ENCODE measurements at regions not wholly inside any gene's neighbourhood (a gene's known extent, or its start where the extent isn't known, plus 50 kb on each side); places are given as distances from the start of the nearest gene placed in this dataset.
"Not testable (repeated sequence)": the region's sequence is repeated elsewhere in the genome, so short reads cannot be mapped to it uniquely, and the experiment has no call there.

DNA sequence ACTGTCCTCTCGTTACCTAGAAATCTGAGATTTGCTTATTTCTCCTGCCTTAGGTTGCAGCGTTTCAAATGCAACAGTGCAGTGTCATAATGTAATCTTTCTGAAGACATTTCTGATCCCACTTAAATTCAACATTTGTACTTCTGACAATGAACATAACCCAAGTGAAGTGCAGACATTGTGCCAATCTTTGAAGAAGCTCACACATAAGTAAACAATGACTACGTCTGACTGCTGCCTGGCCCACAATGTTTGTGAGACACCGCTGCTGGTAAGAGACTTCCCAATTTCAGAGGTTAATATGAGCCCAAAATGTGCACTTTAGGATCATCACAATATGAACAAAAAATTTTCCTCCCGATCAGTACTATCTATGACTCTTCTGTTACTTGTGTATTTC lies 84.6 kb upstream of the BCL2L14 start:
- ATAC-seq (no peak), DNase-seq (no peak), FAIRE-seq (no peak)
- no peaks in the 10 kb centered on the region for H3K4me1 ChIP-seq
- no peak overlapping the region for H3K4me3 ChIP-seq
- H3K27ac ChIP-seq, result no peak overlapping the region
- WGBS, 2 donors, result 84 to 93% methylated on average over 5 of the region's 5 CpGs
- H3K9me3 ChIP-seq, result no peaks in the 10 kb centered on the region
- no peaks in the 10 kb centered on the region for H3K36me3 ChIP-seq
- TF ChIP-seq CTCF (IDR thresholded peaks at IDR 0.05), result no peak
- intact Hi-C loops (cut with DNase I), result no loop called here
- no peaks in the 10 kb centered on the region for H3K27me3 ChIP-seq

DNA sequence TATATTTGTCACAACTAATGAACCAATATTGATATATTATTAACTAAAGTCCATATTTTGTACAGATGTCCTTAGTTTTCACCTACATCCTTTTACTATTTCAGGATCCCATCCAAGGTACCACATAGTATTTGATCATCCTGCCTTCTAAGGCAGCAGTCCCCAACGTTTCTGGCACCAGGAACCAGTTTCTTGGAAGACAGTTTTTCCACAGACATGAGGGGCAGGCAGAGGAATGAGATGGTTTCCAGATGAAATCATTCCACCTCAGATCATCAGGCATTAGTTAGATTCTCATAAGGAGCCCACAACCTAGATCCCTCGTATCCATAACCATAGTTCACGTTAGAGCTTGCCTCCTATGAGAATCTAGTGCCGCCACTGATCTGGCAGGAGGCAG lies 82.8 kb upstream of the BCL2L14 start:
- WGBS, 2 donors, result 79 to 86% methylated on average over 4 of the region's 4 CpGs
- FAIRE-seq, result no peak
- no peak overlapping the region for H3K4me3 ChIP-seq

DNA sequence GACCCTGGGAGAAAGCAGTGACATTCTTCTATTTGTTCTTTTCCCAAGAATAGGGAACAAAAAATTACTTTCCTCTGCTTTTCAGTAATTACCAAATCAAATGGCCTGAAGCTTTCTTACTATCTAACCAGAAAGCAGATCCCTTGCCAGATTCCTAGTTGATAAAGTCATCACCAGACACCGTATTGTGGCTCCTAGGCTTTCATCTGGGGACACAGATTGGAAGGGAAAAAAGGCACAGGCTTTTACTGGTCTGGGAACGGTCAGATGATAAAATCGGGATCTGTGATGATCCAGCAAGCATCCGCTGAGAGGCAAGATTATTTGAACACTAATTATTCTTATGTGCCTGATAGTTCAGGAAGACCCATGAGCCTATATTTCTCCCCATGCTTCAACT lies 79.1 kb upstream of the BCL2L14 start:
- H3K4me1 ChIP-seq, result no peaks in the 10 kb centered on the region
- no peak for ATAC-seq

More for the DNA sequence above, 82.8 kb upstream of the BCL2L14 start:
- Histone ChIP-seq H3K4me1 (no peaks in the 10 kb centered on the region), H3K27me3 (no peaks in the 10 kb centered on the region), H3K9me3 (no peaks in the 10 kb centered on the region), H3K27ac (no peak overlapping the region), H3K36me3 (no peaks in the 10 kb centered on the region)
- DNase-seq, result no peak
- intact Hi-C loops (cut with DNase I), result no loop called here
- no peak for TF ChIP-seq CTCF (IDR thresholded peaks at IDR 0.05)
- ATAC-seq, result no peak

GRCh38 chr12:11992515-11992914 lies 78.2 kb upstream of the BCL2L14 start:
- Histone ChIP-seq H3K36me3 (no peaks in the 10 kb centered on the region), H3K9me3 (no peaks in the 10 kb centered on the region), H3K27ac (no peak overlapping the region), H3K27me3 (no peaks in the 10 kb centered on the region), H3K4me3 (no peak overlapping the region), H3K4me1 (no peaks in the 10 kb centered on the region)
- TF ChIP-seq CTCF (IDR thresholded peaks at IDR 0.05), result no peak
- DNase-seq, result no peak
- 96 to 100% methylated on average over 3 of the region's 3 CpGs for WGBS, 2 donors
- intact Hi-C loops (cut with DNase I), result no loop called here
- no peak for FAIRE-seq
- no peak for ATAC-seq

More for the DNA sequence above, 79.1 kb upstream of the BCL2L14 start:
- intact Hi-C loops (cut with DNase I), result no loop called here
- no peaks in the 10 kb centered on the region for H3K36me3 ChIP-seq
- 82 to 83% methylated on average over 4 of the region's 4 CpGs for WGBS, 2 donors
- DNase-seq (no peak), FAIRE-seq (no peak)
- H3K27ac ChIP-seq, result no peak overlapping the region
- no peak overlapping the region for H3K4me3 ChIP-seq
- H3K27me3 ChIP-seq, result no peaks in the 10 kb centered on the region
- H3K9me3 ChIP-seq, result no peaks in the 10 kb centered on the region
- no peak for TF ChIP-seq CTCF (IDR thresholded peaks at IDR 0.05)

- intact Hi-C loops (cut with DNase I); H3K27me3 ChIP-seq; H3K36me3 ChIP-seq; FAIRE-seq; H3K27ac ChIP-seq; DNase-seq; H3K4me3 ChIP-seq; H3K9me3 ChIP-seq; ATAC-seq; H3K4me1 ChIP-seq: not testable (repeated sequence)
- 74 to 87% methylated on average over 7 of the region's 7 CpGs for WGBS, 2 donors
Measured at GRCh38 chr12:11998307-11998943, 72.3 kb upstream of the BCL2L14 start.

All from pancreas (tissue), 10 donors.